BLaER1 treated with 17β-estradiol and CSF1 and Interleukin-3, amounts not matched to agents 10 nM and 100 nM (cell line): ENCODE measurements at regions not wholly inside any gene's neighbourhood (a gene's known extent, or its start where the extent isn't known, plus 50 kb on each side); places are given as distances from the start of the nearest gene placed in this dataset.
"Not testable (repeated sequence)": the region's sequence is repeated elsewhere in the genome, so short reads cannot be mapped to it uniquely, and the experiment has no call there.

Experiments
- H3K27ac ChIP-seq, 11 experiments: shearing (Covaris generic); formaldehyde crosslinking; 2 replicates each; pipeline ENCODE4 v1.8.1; 2022
- H3K27me3 ChIP-seq, 11 experiments: shearing (Covaris generic); formaldehyde crosslinking; 2 replicates each; pipeline ENCODE4 v1.8.1; 2022
- H3K36me3 ChIP-seq, 11 experiments: shearing (Covaris generic); formaldehyde crosslinking; 2 replicates each; pipeline ENCODE4 v1.8.1; 2022
- H3K4me1 ChIP-seq, 10 experiments: shearing (Covaris generic); formaldehyde crosslinking; 2 replicates each; pipeline ENCODE4 v1.8.1; 2022
- H3K4me2 ChIP-seq, 11 experiments: shearing (Covaris generic); formaldehyde crosslinking; 2 replicates each; pipeline ENCODE4 v1.8.1; 2022
- H3K4me3 ChIP-seq, 10 experiments: shearing (Covaris generic); formaldehyde crosslinking; 2 replicates each; pipeline ENCODE4 v1.8.1; 2022
- H3K9ac ChIP-seq, 11 experiments: shearing (Covaris generic); formaldehyde crosslinking; 2 replicates each; pipeline ENCODE4 v1.8.1; 2022
- H3K9me3 ChIP-seq, 11 experiments: shearing (Covaris generic); formaldehyde crosslinking; replicated peaks in 1 of 11; 2 replicates each; pipeline ENCODE4 v1.8.1; 2022
- H4K20me1 ChIP-seq, 11 experiments: shearing (Covaris generic); formaldehyde crosslinking; 2 replicates each; pipeline ENCODE4 v1.8.1; 2022
- Cebpa-rat ChIP-seq, 11 experiments: shearing (Covaris generic); IDR thresholded peaks; 2 replicates each; pipeline ENCODE4 v1.8.1; 2022

- TF ChIP-seq Cebpa-rat (IDR thresholded peaks at IDR 0.05): no peak
- H4K20me1 ChIP-seq: peaks cover 0 to 11% (median 0%) of the 10 kb centered on the region in 11 experiments; a peak in 5 of 22 replicates
- no peak overlapping the region for H3K4me3 ChIP-seq
Observed at GRCh38 chr9:135173066-135173465, 85.6 kb downstream of the OLFM1 start.

GRCh38 chr9:135174248-135174647 is 86.8 kb downstream of the OLFM1 start:
- H3K9ac ChIP-seq: no peak overlapping the region
- H3K4me3 ChIP-seq: no peak overlapping the region
- H3K36me3 ChIP-seq: no peaks in the 10 kb centered on the region
- H3K27ac ChIP-seq: no peak overlapping the region
- TF ChIP-seq Cebpa-rat (IDR thresholded peaks at IDR 0.05): no peak
- peaks cover 0 to 4% (median 0%) of the 10 kb centered on the region in 10 experiments; a peak in 1 of 20 replicates for H3K4me1 ChIP-seq
- no peaks in the 10 kb centered on the region for H3K9me3 ChIP-seq
- H3K4me2 ChIP-seq: no peak overlapping the region
- H4K20me1 ChIP-seq: peaks cover 0 to 16% (median 0%) of the 10 kb centered on the region in 11 experiments; a peak in 5 of 22 replicates
- no peaks in the 10 kb centered on the region for H3K27me3 ChIP-seq

More at GRCh38 chr9:135173066-135173465, 85.6 kb downstream of the OLFM1 start:
- no peak overlapping the region for H3K4me2 ChIP-seq
- no peaks in the 10 kb centered on the region for H3K36me3 ChIP-seq
- H3K9ac ChIP-seq: no peak overlapping the region
- H3K27ac ChIP-seq: no peak overlapping the region
- H3K27me3 ChIP-seq: no peaks in the 10 kb centered on the region
- H3K4me1 ChIP-seq: peaks cover 0 to 4% (median 0%) of the 10 kb centered on the region in 10 experiments; a peak in 1 of 20 replicates
- H3K9me3 ChIP-seq: no peaks in the 10 kb centered on the region

GRCh38 chr9:135174981-135175380 is 87.5 kb downstream of the OLFM1 start:
- H4K20me1 ChIP-seq: peaks cover 0 to 23% (median 0%) of the 10 kb centered on the region in 11 experiments; a peak in 5 of 22 replicates
- H3K27me3 ChIP-seq: no peaks in the 10 kb centered on the region
- H3K4me1 ChIP-seq: peaks cover 0 to 4% (median 0%) of the 10 kb centered on the region in 10 experiments; a peak in 1 of 20 replicates
- H3K4me2 ChIP-seq: no peak overlapping the region
- H3K9ac ChIP-seq: no peak overlapping the region
- H3K27ac ChIP-seq: no peak overlapping the region
- H3K9me3 ChIP-seq: no peaks in the 10 kb centered on the region
- no peak overlapping the region for H3K4me3 ChIP-seq
- TF ChIP-seq Cebpa-rat (IDR thresholded peaks at IDR 0.05): no peak
- no peaks in the 10 kb centered on the region for H3K36me3 ChIP-seq

- H3K27me3 ChIP-seq: no peaks in the 10 kb centered on the region
- H3K9me3 ChIP-seq: no peaks in the 10 kb centered on the region
- H3K27ac ChIP-seq: no peak overlapping the region
- peaks cover 0 to 33% (median 0%) of the 10 kb centered on the region in 11 experiments; a peak in 5 of 22 replicates for H4K20me1 ChIP-seq
- H3K9ac ChIP-seq: no peak overlapping the region
- no peaks in the 10 kb centered on the region for H3K36me3 ChIP-seq
- no peaks in the 10 kb centered on the region for H3K4me1 ChIP-seq
- H3K4me2 ChIP-seq: no peak overlapping the region
- no peak overlapping the region for H3K4me3 ChIP-seq
- TF ChIP-seq Cebpa-rat (IDR thresholded peaks at IDR 0.05): no peak
Observed at GRCh38 chr9:135176284-135176683, 88.8 kb downstream of the OLFM1 start.

GRCh38 chr9:135177562-135177961 is 90.1 kb downstream of the OLFM1 start:
- H3K27me3 ChIP-seq, H3K4me1 ChIP-seq, H3K9ac ChIP-seq, H3K36me3 ChIP-seq, H3K4me2 ChIP-seq, H3K9me3 ChIP-seq, H3K27ac ChIP-seq, H3K4me3 ChIP-seq: not testable (repeated sequence)
- peaks cover 0 to 36% (median 0%) of the 10 kb centered on the region in 11 experiments; a peak in 5 of 22 replicates for H4K20me1 ChIP-seq

GRCh38 chr9:135178498-135178897 is 91.0 kb downstream of the OLFM1 start:
- no peaks in the 10 kb centered on the region for H3K36me3 ChIP-seq
- H3K27me3 ChIP-seq: no peaks in the 10 kb centered on the region
- H3K4me1 ChIP-seq: no peaks in the 10 kb centered on the region
- no peak overlapping the region for H3K4me2 ChIP-seq
- H3K27ac ChIP-seq: no peak overlapping the region
- no peak for TF ChIP-seq Cebpa-rat (IDR thresholded peaks at IDR 0.05)
- H3K4me3 ChIP-seq: no peak overlapping the region
- peaks cover 0 to 36% (median 0%) of the 10 kb centered on the region in 11 experiments; a peak in 5 of 22 replicates for H4K20me1 ChIP-seq
- H3K9me3 ChIP-seq: no peaks in the 10 kb centered on the region
- no peak overlapping the region for H3K9ac ChIP-seq

GRCh38 chr9:135179041-135179440 is 91.6 kb downstream of the OLFM1 start:
- TF ChIP-seq Cebpa-rat (IDR thresholded peaks at IDR 0.05): no peak
- no peak overlapping the region for H3K4me3 ChIP-seq
- H3K9ac ChIP-seq: no peak overlapping the region
- H4K20me1 ChIP-seq: peaks cover 0 to 36% (median 0%) of the 10 kb centered on the region in 11 experiments; a peak in 5 of 22 replicates
- no peaks in the 10 kb centered on the region for H3K27me3 ChIP-seq
- H3K4me2 ChIP-seq: no peak overlapping the region
- H3K9me3 ChIP-seq: no peaks in the 10 kb centered on the region
- H3K36me3 ChIP-seq: no peaks in the 10 kb centered on the region
- H3K4me1 ChIP-seq: no peaks in the 10 kb centered on the region
- no peak overlapping the region for H3K27ac ChIP-seq

- Histone ChIP-seq H3K4me3 (no peak overlapping the region), H3K9ac (no peak overlapping the region), H4K20me1 (peaks cover 0 to 39% (median 0%) of the 10 kb centered on the region in 11 experiments; a peak in 5 of 22 replicates), H3K36me3 (no peaks in the 10 kb centered on the region), H3K9me3 (no peaks in the 10 kb centered on the region), H3K4me1 (no peaks in the 10 kb centered on the region), H3K27ac (no peak overlapping the region), H3K27me3 (no peaks in the 10 kb centered on the region), H3K4me2 (no peak overlapping the region)
- TF ChIP-seq Cebpa-rat (IDR thresholded peaks at IDR 0.05): no peak
Observed at GRCh38 chr9:135179976-135180375, 92.5 kb downstream of the OLFM1 start.

GRCh38 chr9:135180586-135180985 is 93.1 kb downstream of the OLFM1 start:
- Histone ChIP-seq H3K9me3 (no peaks in the 10 kb centered on the region), H4K20me1 (peaks cover 0 to 45% (median 0%) of the 10 kb centered on the region in 11 experiments; a peak in 5 of 22 replicates), H3K9ac (no peak overlapping the region), H3K36me3 (no peaks in the 10 kb centered on the region), H3K4me2 (no peak overlapping the region), H3K4me1 (no peaks in the 10 kb centered on the region), H3K4me3 (no peak overlapping the region), H3K27me3 (no peaks in the 10 kb centered on the region), H3K27ac (no peak overlapping the region)
- no peak for TF ChIP-seq Cebpa-rat (IDR thresholded peaks at IDR 0.05)

- no peak overlapping the region for H3K4me3 ChIP-seq
- H3K9ac ChIP-seq: no peak overlapping the region
- no peak for TF ChIP-seq Cebpa-rat (IDR thresholded peaks at IDR 0.05)
- no peaks in the 10 kb centered on the region for H3K9me3 ChIP-seq
- no peaks in the 10 kb centered on the region for H3K36me3 ChIP-seq
- no peak overlapping the region for H3K27ac ChIP-seq
- H3K4me2 ChIP-seq: no peak overlapping the region
- no peaks in the 10 kb centered on the region for H3K27me3 ChIP-seq
- H4K20me1 ChIP-seq: peaks cover 0 to 48% (median 0%) of the 10 kb centered on the region in 11 experiments; a peak in 5 of 22 replicates
- peaks cover 0 to 4% (median 1%) of the 10 kb centered on the region in 10 experiments; a peak in 7 of 20 replicates for H3K4me1 ChIP-seq
Observed at GRCh38 chr9:135181336-135181735, 93.9 kb downstream of the OLFM1 start.

- H3K4me2 ChIP-seq, H3K9me3 ChIP-seq, H3K27ac ChIP-seq, H3K9ac ChIP-seq, H3K4me3 ChIP-seq, H3K4me1 ChIP-seq, H3K27me3 ChIP-seq, H3K36me3 ChIP-seq: not testable (repeated sequence)
- H4K20me1 ChIP-seq: peaks cover 0 to 44% (median 0%) of the 10 kb centered on the region in 11 experiments; a peak in 5 of 22 replicates
Observed at GRCh38 chr9:135181841-135182240, 94.4 kb downstream of the OLFM1 start.
